WTC11 (cell line): ENCODE measurements at regions not wholly inside any gene's neighbourhood (a gene's known extent, or its start where the extent isn't known, plus 50 kb on each side); places are given as distances from the start of the nearest gene placed in this dataset.

Experiments
- ATAC-seq: fragments of 200-7000 bp; cut with Tn5 transposase; 2 replicates; pipeline ENCODE4 v1.10.0; 2021; ENCODE audit warnings: mild to moderate bottlenecking, moderate library complexity
- CTCF ChIA-PET: fragments of 300-600 bp; sonication (Branson Sonifier 250); formaldehyde crosslinking; loops from one replicate; lab custom pipeline; 2021; ENCODE audit warnings: antibody characterized with exemption; lab: Charles Lee
- POLR2A ChIA-PET: fragments of 350-600 bp; sonication (Branson Sonifier 250); formaldehyde crosslinking; loops from one replicate; lab custom pipeline; 2021; ENCODE audit warnings: antibody characterized with exemption; lab: Charles Lee
- DNase-seq: peaks from one replicate; pipeline ENCODE4 v3.0.0; 2021; ENCODE audit warnings: low spot score
- H3K27ac Mint-ChIP-seq: 2 replicates; pipeline ENCODE4 v1.8.0; 2021; ENCODE audit warnings: mixed read lengths
- H3K27me3 Mint-ChIP-seq: 2 replicates; pipeline ENCODE4 v1.8.0; 2021; ENCODE audit warnings: low read depth, mild to moderate bottlenecking, moderate library complexity, mixed read lengths
- H3K36me3 Mint-ChIP-seq: 2 replicates; pipeline ENCODE4 v1.8.0; 2021; ENCODE audit warnings: mixed read lengths
- H3K4me1 Mint-ChIP-seq: 2 replicates; pipeline ENCODE4 v1.8.0; 2022; ENCODE audit warnings: mixed read lengths
- H3K4me3 Mint-ChIP-seq: 2 replicates; pipeline ENCODE4 v1.8.0; 2021; ENCODE audit warnings: mild to moderate bottlenecking, moderate library complexity, mixed read lengths
- H3K9me3 Mint-ChIP-seq: 2 replicates; pipeline ENCODE4 v1.8.0; 2021; ENCODE audit warnings: mixed read lengths
- CREM ChIP-seq: sonication (generic); formaldehyde crosslinking; IDR thresholded peaks from 2 replicates; pipeline ENCODE4 v1.8.1; 2022; ENCODE audit warnings: mild to moderate bottlenecking, missing genetic modification reagents, moderate library complexity
- E2F1 ChIP-seq: sonication (generic); formaldehyde crosslinking; IDR thresholded peaks from 2 replicates; pipeline ENCODE4 v1.8.0; 2022; ENCODE audit warnings: mild to moderate bottlenecking, missing genetic modification reagents
- EMX1 ChIP-seq: fragments of 250-450 bp; sonication (Bioruptor Pico); IDR thresholded peaks from 2 replicates; pipeline ENCODE4 v1.8.0; 2021; ENCODE audit warnings: mild to moderate bottlenecking
- FOXK1 ChIP-seq: sonication (generic); formaldehyde crosslinking; IDR thresholded peaks from 2 replicates; pipeline ENCODE4 v1.8.0; 2022; ENCODE audit warnings: mild to moderate bottlenecking, moderate library complexity, missing genetic modification reagents
- GTF2I ChIP-seq: fragments of 250-450 bp; sonication (Bioruptor Pico); conservative IDR thresholded peaks from 2 replicates; pipeline ENCODE4 v1.4.0; 2021; ENCODE audit warnings: mild to moderate bottlenecking
- MXD4 ChIP-seq: fragments of 250-450 bp; sonication (Bioruptor Pico); IDR thresholded peaks from 2 replicates; pipeline ENCODE4 v1.8.0; 2021; ENCODE audit warnings: mild to moderate bottlenecking, moderate library complexity, borderline replicate concordance
- MYBL2 ChIP-seq: sonication (generic); formaldehyde crosslinking; IDR thresholded peaks from 2 replicates; pipeline ENCODE4 v1.8.1; 2023; ENCODE audit warnings: mild to moderate bottlenecking, moderate library complexity, missing genetic modification reagents
- NR3C1 ChIP-seq: sonication (generic); formaldehyde crosslinking; conservative IDR thresholded peaks from 2 replicates; pipeline ENCODE4 v1.8.1; 2023; ENCODE audit warnings: low read depth, mild to moderate bottlenecking, missing genetic modification reagents
- RELA ChIP-seq: sonication (generic); formaldehyde crosslinking; IDR thresholded peaks from 2 replicates; pipeline ENCODE4 v1.8.1; 2022; ENCODE audit warnings: missing genetic modification reagents, mild to moderate bottlenecking, borderline replicate concordance
- RORB ChIP-seq: fragments of 250-450 bp; sonication (Bioruptor Pico); IDR thresholded peaks from 2 replicates; pipeline ENCODE4 v1.9.0; 2021; ENCODE audit warnings: mild to moderate bottlenecking
- USF1 ChIP-seq: sonication (generic); formaldehyde crosslinking; IDR thresholded peaks from 2 replicates; pipeline ENCODE4 v1.8.0; 2022; ENCODE audit warnings: mild to moderate bottlenecking, missing genetic modification reagents
- ZNF121 ChIP-seq: sonication (generic); formaldehyde crosslinking; IDR thresholded peaks from 2 replicates; pipeline ENCODE4 v1.8.0; 2023; ENCODE audit warnings: missing genetic modification reagents
- TF ChIP-seq, protein P1 (sequence below): sonication (generic); formaldehyde crosslinking; conservative IDR thresholded peaks from 2 replicates; pipeline ENCODE4 v1.8.1; 2023; ENCODE audit warnings: mild to moderate bottlenecking, low read depth, missing genetic modification reagents, moderate library complexity
- TF ChIP-seq, protein P2 (sequence below): fragments of 200-600 bp; IDR thresholded peaks from 2 replicates; pipeline ENCODE4 v1.8.0; 2022; ENCODE audit warnings: antibody characterized with exemption
- TF ChIP-seq, protein P3 (sequence below): fragments of 250-450 bp; sonication (Bioruptor Pico); IDR thresholded peaks from 2 replicates; pipeline ENCODE4 v1.9.0; 2021; ENCODE audit warnings: moderate library complexity, mild to moderate bottlenecking, inconsistent platforms, borderline replicate concordance
- TF ChIP-seq, protein P4 (sequence below): sonication (generic); formaldehyde crosslinking; IDR thresholded peaks from 2 replicates; pipeline ENCODE4 v1.8.1; 2023; ENCODE audit warnings: mild to moderate bottlenecking, moderate library complexity, missing genetic modification reagents

- TF ChIP-seq, protein P1, sequence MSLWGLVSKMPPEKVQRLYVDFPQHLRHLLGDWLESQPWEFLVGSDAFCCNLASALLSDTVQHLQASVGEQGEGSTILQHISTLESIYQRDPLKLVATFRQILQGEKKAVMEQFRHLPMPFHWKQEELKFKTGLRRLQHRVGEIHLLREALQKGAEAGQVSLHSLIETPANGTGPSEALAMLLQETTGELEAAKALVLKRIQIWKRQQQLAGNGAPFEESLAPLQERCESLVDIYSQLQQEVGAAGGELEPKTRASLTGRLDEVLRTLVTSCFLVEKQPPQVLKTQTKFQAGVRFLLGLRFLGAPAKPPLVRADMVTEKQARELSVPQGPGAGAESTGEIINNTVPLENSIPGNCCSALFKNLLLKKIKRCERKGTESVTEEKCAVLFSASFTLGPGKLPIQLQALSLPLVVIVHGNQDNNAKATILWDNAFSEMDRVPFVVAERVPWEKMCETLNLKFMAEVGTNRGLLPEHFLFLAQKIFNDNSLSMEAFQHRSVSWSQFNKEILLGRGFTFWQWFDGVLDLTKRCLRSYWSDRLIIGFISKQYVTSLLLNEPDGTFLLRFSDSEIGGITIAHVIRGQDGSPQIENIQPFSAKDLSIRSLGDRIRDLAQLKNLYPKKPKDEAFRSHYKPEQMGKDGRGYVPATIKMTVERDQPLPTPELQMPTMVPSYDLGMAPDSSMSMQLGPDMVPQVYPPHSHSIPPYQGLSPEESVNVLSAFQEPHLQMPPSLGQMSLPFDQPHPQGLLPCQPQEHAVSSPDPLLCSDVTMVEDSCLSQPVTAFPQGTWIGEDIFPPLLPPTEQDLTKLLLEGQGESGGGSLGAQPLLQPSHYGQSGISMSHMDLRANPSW (CRISPR knock-in tag), result no peak
These were observed 229.8 kb downstream of the FGFR2 start (continued) for GRCh38 chr10:121368347-121369025.

DNA sequence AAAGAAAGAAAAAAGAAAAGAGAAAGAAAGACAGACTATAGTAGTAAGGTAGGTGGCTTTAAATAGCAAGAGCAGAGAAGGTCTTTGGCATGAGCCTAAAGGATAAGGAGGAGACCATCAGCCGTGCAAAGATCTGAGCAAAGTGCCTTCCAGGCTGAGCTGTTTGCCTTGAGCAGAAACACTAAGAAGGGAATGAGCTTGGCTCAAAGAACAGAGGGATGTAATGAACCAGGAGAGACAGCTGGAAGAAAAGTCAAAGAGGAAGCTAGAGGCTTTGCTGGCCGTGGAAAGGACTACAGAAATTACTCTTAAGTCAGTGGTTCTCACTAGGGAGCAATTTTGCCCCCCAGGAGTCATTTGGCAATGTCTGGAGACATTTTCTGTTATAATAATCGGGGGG, 228.6 kb downstream of the FGFR2 start:
- TF ChIP-seq GTF2I (CRISPR knock-in tag), result no peak
- no peak for TF ChIP-seq CREM (CRISPR knock-in tag)
- TF ChIP-seq, protein P2, sequence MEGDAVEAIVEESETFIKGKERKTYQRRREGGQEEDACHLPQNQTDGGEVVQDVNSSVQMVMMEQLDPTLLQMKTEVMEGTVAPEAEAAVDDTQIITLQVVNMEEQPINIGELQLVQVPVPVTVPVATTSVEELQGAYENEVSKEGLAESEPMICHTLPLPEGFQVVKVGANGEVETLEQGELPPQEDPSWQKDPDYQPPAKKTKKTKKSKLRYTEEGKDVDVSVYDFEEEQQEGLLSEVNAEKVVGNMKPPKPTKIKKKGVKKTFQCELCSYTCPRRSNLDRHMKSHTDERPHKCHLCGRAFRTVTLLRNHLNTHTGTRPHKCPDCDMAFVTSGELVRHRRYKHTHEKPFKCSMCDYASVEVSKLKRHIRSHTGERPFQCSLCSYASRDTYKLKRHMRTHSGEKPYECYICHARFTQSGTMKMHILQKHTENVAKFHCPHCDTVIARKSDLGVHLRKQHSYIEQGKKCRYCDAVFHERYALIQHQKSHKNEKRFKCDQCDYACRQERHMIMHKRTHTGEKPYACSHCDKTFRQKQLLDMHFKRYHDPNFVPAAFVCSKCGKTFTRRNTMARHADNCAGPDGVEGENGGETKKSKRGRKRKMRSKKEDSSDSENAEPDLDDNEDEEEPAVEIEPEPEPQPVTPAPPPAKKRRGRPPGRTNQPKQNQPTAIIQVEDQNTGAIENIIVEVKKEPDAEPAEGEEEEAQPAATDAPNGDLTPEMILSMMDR, result no peak
- TF ChIP-seq, protein P3, sequence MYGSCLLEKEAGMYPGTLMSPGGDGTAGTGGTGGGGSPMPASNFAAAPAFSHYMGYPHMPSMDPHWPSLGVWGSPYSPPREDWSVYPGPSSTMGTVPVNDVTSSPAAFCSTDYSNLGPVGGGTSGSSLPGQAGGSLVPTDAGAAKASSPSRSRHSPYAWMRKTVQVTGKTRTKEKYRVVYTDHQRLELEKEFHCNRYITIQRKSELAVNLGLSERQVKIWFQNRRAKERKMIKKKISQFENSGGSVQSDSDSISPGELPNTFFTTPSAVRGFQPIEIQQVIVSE (CRISPR knock-in tag), result no peak
- TF ChIP-seq USF1 (CRISPR knock-in tag), result no peak
- TF ChIP-seq FOXK1 (CRISPR knock-in tag), result no peak
- no peak for TF ChIP-seq MYBL2 (CRISPR knock-in tag)
- TF ChIP-seq E2F1, result no peak
- TF ChIP-seq EMX1 (CRISPR knock-in tag), result no peak
- no peak for TF ChIP-seq NR3C1 (CRISPR knock-in tag)
- no peak for TF ChIP-seq RELA
- TF ChIP-seq MXD4 (CRISPR knock-in tag), result no peak
- TF ChIP-seq ZNF121 (CRISPR knock-in tag), result no peak
- TF ChIP-seq, protein P4, sequence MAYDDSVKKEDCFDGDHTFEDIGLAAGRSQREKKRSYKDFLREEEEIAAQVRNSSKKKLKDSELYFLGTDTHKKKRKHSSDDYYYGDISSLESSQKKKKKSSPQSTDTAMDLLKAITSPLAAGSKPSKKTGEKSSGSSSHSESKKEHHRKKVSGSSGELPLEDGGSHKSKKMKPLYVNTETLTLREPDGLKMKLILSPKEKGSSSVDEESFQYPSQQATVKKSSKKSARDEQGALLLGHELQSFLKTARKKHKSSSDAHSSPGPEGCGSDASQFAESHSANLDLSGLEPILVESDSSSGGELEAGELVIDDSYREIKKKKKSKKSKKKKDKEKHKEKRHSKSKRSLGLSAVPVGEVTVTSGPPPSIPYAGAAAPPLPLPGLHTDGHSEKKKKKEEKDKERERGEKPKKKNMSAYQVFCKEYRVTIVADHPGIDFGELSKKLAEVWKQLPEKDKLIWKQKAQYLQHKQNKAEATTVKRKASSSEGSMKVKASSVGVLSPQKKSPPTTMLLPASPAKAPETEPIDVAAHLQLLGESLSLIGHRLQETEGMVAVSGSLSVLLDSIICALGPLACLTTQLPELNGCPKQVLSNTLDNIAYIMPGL, result no peak
- no peak for TF ChIP-seq RORB (CRISPR knock-in tag)
- H3K9me3 Mint-ChIP-seq, result peaks cover 5% of the 10 kb centered on the region
- no peak overlapping the region for H3K4me3 Mint-ChIP-seq
- ChIA-PET POLR2A (no interaction called here), CTCF (no interaction called here)
- no peak overlapping the region for H3K27ac Mint-ChIP-seq
- no peak for DNase-seq
- H3K27me3 Mint-ChIP-seq, result no peaks in the 10 kb centered on the region
- H3K4me1 Mint-ChIP-seq, result peaks cover 10% of the 10 kb centered on the region
- no peak for ATAC-seq
- peaks cover 5% of the 10 kb centered on the region for H3K36me3 Mint-ChIP-seq
